SK-N-SH (cell line): ENCODE measurements at regions not wholly inside any gene's neighbourhood (a gene's known extent, or its start where the extent isn't known, plus 50 kb on each side); places are given as distances from the start of the nearest gene placed in this dataset.

Source experiments
- CTCF ChIA-PET: fragments of 300-600, 350-600 bp; formaldehyde crosslinking; extraction: SDS; loops from one replicate; lab custom pipeline; 2021; lab: Yijun Ruan, JAX
- POLR2A ChIA-PET: fragments of 350-600 bp; sonication (Branson Sonifier 250); formaldehyde crosslinking; extraction: SDS; loops from one replicate; lab custom pipeline; 2020; ENCODE audit warnings: antibody characterized with exemption, inconsistent platforms; lab: Yijun Ruan, JAX
- DNase-seq: peaks from one replicate; pipeline ENCODE4 v3.0.0; 2012
- H2AFZ ChIP-seq: fragments of 200-600 bp; sonication (generic); 2 replicates; pipeline ENCODE4 v1.8.1; 2016; ENCODE audit warnings: antibody characterized with exemption, mild to moderate bottlenecking, low read depth
- H3F3A ChIP-seq: fragments of 200-600 bp; sonication (generic); replicated peaks from 2 replicates; pipeline ENCODE3; 2016; ENCODE audit warnings: antibody characterized with exemption, mild to moderate bottlenecking; ENCODE audit not compliant: insufficient read depth
- H3K27ac ChIP-seq, 2 experiments: fragments of 200-500 bp in 1 of 2; fragments of 200-600 bp in 1 of 2; sonication (Bioruptor generic) in 1 of 2; sonication (generic), shearing (Covaris generic) in 1 of 2; 2 replicates each; pipeline versions ENCODE4 v1.5.1 to v1.6.1; 2014 to 2016; ENCODE audit warnings: low read depth in 2 of 2, inconsistent platforms in 1 of 2, low read length in 1 of 2, mild to moderate bottlenecking in 1 of 2, mixed read lengths in 1 of 2
- H3K27me3 ChIP-seq: fragments of 200-600 bp; sonication (generic), shearing (Covaris generic); 2 replicates; pipeline ENCODE4 v1.6.1; 2016; ENCODE audit warnings: mixed run types; ENCODE audit not compliant: insufficient read depth
- H3K36me3 ChIP-seq, 2 experiments: fragments of 200-500 bp in 1 of 2; fragments of 200-600 bp in 1 of 2; sonication (Bioruptor generic) in 1 of 2; sonication (generic) in 1 of 2; replicated peaks in 1 of 2; 2 replicates each; pipeline versions ENCODE3 to v1.5.1; 2014 to 2016; ENCODE audit warnings: low read length in 1 of 2, mild to moderate bottlenecking in 1 of 2; ENCODE audit not compliant: insufficient read depth in 2 of 2, control insufficient read depth in 1 of 2
- H3K4me1 ChIP-seq, 2 experiments: fragments of 200-500 bp in 1 of 2; fragments of 200-600 bp in 1 of 2; sonication (Bioruptor generic) in 1 of 2; sonication (generic), shearing (Covaris generic) in 1 of 2; 2 replicates each; pipeline versions ENCODE4 v1.5.1 to v1.6.1; 2014 to 2016; ENCODE audit warnings: low read depth in 1 of 2, low read length in 1 of 2, mixed run types in 1 of 2; ENCODE audit not compliant: insufficient read depth in 2 of 2, control insufficient read depth in 1 of 2
- H3K4me2 ChIP-seq: fragments of 200-600 bp; sonication (generic), shearing (Covaris generic); 2 replicates; pipeline ENCODE4 v1.6.1; 2017; ENCODE audit warnings: mixed run types
- H3K4me3 ChIP-seq, 2 experiments: fragments of 200-500 bp in 1 of 2; fragments of 200-600 bp in 1 of 2; sonication (Bioruptor generic) in 1 of 2; sonication (generic), shearing (Covaris generic) in 1 of 2; 2 replicates each; pipeline versions ENCODE4 v1.5.1 to v1.8.1; 2014 to 2016; ENCODE audit warnings: low read depth in 2 of 2, inconsistent platforms in 1 of 2, low read length in 1 of 2, mild to moderate bottlenecking in 1 of 2, mixed read lengths in 1 of 2, moderate library complexity in 1 of 2
- H3K79me2 ChIP-seq: fragments of 200-600 bp; sonication (generic); 2 replicates; pipeline ENCODE4 v1.8.1; 2017; ENCODE audit warnings: mild to moderate bottlenecking; ENCODE audit not compliant: insufficient read depth
- H3K9ac ChIP-seq: fragments of 200-600 bp; sonication (generic); 2 replicates; pipeline ENCODE4 v1.6.1; 2017; ENCODE audit warnings: mixed run types
- H3K9me2 ChIP-seq: fragments of 200-600 bp; sonication (generic); 2 replicates; pipeline ENCODE4 v1.6.1; 2017; ENCODE audit warnings: mixed run types
- H3K9me3 ChIP-seq: fragments of 200-600 bp; sonication (generic); 2 replicates; pipeline ENCODE4 v1.6.1; 2017; ENCODE audit warnings: mixed run types, mild to moderate bottlenecking, moderate library complexity
- H4K20me1 ChIP-seq: fragments of 200-600 bp; sonication (generic); 2 replicates; pipeline ENCODE4 v1.6.1; 2017; ENCODE audit warnings: mild to moderate bottlenecking, mixed run types; ENCODE audit not compliant: insufficient read depth
- ELF1 ChIP-seq: IDR thresholded peaks from 2 replicates; pipeline ENCODE4 v1.4.0; 2012
- EZH2phosphoT487 ChIP-seq: fragments of 200-600 bp; sonication (generic); IDR thresholded peaks from 2 replicates; pipeline ENCODE4 v1.6.1; 2017; ENCODE audit warnings: low read depth, mixed run types, mild to moderate bottlenecking, antibody characterized with exemption, moderate library complexity, borderline replicate concordance
- FOSL2 ChIP-seq: IDR thresholded peaks from 2 replicates; pipeline ENCODE4 v1.4.0; 2012; ENCODE audit warnings: low read depth, mild to moderate bottlenecking, moderate library complexity, borderline replicate concordance
- JUND ChIP-seq: IDR thresholded peaks from 2 replicates; pipeline ENCODE4 v1.4.0; 2012
- MXI1 ChIP-seq: IDR thresholded peaks from 2 replicates; pipeline ENCODE4 v1.6.1; 2012; ENCODE audit warnings: mild to moderate bottlenecking, low read depth, low read length, improper control_type of control experiment
- POLR2AphosphoS5 ChIP-seq: IDR thresholded peaks from 2 replicates; pipeline ENCODE4 v1.6.1; 2012; ENCODE audit warnings: low read depth, low read length
- RAD21 ChIP-seq: IDR thresholded peaks from 2 replicates; pipeline ENCODE4 v1.6.1; 2012; ENCODE audit warnings: mild to moderate bottlenecking, low read length
- RXRA ChIP-seq: IDR thresholded peaks from 2 replicates; pipeline ENCODE4 v1.4.0; 2012; ENCODE audit warnings: low read depth, mild to moderate bottlenecking, borderline replicate concordance
- SMC3 ChIP-seq: IDR thresholded peaks from 2 replicates; pipeline ENCODE4 v1.6.1; 2012; ENCODE audit warnings: low read depth, low read length, improper control_type of control experiment
- TAF1 ChIP-seq: IDR thresholded peaks from 2 replicates; pipeline ENCODE4 v1.6.1; 2012; ENCODE audit warnings: low read depth, mild to moderate bottlenecking, low read length, moderate library complexity, borderline replicate concordance
- TCF12 ChIP-seq: IDR thresholded peaks from 2 replicates; pipeline ENCODE4 v1.4.0; 2012
- WGBS: methylation state at CpG from one replicate; pipeline ENCODE4 v1.1.6; 2017; ENCODE audit warnings: low lambda C conversion rate; 5-methylcytosine and 5-hydroxymethylcytosine counted together
- TF ChIP-seq, protein P1 (sequence below): IDR thresholded peaks from 2 replicates; pipeline ENCODE4 v1.4.0; 2012; ENCODE audit warnings: low read depth, borderline replicate concordance
- TF ChIP-seq, protein P2 (sequence below): IDR thresholded peaks from 2 replicates; pipeline ENCODE4; 2012
- TF ChIP-seq, protein P3 (sequence below): fragments of 150-350 bp; IDR thresholded peaks from 2 replicates; pipeline ENCODE4 v1.6.1; 2016; ENCODE audit warnings: mild to moderate bottlenecking, low read depth, low read length
- TF ChIP-seq, protein P4 (sequence below): fragments of 200-600 bp; sonication (generic); IDR thresholded peaks from 2 replicates; pipeline ENCODE4 v1.6.1; 2017; ENCODE audit warnings: antibody characterized with exemption, mild to moderate bottlenecking, moderate library complexity

DNA sequence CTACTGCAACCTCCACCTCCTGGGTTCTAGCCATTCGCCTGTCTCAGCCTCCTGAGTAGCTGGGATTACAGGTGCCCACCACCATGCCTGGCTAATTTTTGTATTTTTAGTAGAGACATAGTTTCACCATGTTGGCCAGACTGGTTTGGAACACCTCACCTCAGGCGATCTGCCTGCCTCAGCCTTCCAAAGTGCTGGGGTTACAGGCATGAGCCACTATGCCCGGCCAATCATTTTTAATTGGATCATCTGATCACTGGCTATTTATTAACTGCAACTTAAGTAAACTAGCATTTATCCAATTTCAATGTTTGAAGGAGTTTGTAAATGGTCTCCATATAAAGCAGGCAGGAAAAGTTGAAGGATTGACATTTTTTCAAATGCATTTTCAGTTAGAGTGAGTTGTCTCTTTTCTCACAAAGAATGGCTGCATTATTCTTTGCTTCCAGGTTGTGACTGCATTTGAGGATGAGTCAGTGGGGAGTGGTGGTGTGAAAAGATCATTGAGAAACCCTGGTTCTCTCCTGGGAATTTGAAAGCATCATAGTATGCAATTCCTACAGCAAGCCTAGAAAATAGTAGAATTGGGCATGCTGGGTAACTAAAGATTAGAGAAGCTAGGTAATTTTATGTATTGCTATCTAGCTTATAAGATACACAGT lies 431.1 kb upstream of the ZEB2 start:
- no peaks in the 10 kb centered on the region for H3K79me2 ChIP-seq
- CTCF ChIA-PET: interaction anchor here (1.4 kb wide), 1 partner anchor 9 kb away, joined by 3 read pairs; no protein-coding TSS in a partner anchor
- WGBS: 91% methylated on average over 3 of the region's 3 CpGs
- no peak for TF ChIP-seq EZH2phosphoT487
- no peak for TF ChIP-seq ELF1
- TF ChIP-seq MXI1: no peak
- TF ChIP-seq, protein P1, sequence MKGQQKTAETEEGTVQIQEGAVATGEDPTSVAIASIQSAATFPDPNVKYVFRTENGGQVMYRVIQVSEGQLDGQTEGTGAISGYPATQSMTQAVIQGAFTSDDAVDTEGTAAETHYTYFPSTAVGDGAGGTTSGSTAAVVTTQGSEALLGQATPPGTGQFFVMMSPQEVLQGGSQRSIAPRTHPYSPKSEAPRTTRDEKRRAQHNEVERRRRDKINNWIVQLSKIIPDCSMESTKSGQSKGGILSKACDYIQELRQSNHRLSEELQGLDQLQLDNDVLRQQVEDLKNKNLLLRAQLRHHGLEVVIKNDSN: no peak
- TF ChIP-seq RAD21: no peak
- TF ChIP-seq FOSL2: peak; percentile 55; the same call in 1 of the 2 replicates
- peak; percentile 58 for TF ChIP-seq JUND
- no peak for TF ChIP-seq TCF12
- TF ChIP-seq, protein P2, sequence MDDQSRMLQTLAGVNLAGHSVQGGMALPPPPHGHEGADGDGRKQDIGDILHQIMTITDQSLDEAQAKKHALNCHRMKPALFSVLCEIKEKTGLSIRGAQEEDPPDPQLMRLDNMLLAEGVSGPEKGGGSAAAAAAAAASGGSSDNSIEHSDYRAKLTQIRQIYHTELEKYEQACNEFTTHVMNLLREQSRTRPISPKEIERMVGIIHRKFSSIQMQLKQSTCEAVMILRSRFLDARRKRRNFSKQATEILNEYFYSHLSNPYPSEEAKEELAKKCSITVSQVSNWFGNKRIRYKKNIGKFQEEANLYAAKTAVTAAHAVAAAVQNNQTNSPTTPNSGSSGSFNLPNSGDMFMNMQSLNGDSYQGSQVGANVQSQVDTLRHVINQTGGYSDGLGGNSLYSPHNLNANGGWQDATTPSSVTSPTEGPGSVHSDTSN: peak; percentile 30; the same call in 1 of the 2 replicates
- TF ChIP-seq RXRA: no peak
- TF ChIP-seq SMC3: no peak
- TF ChIP-seq, protein P3, sequence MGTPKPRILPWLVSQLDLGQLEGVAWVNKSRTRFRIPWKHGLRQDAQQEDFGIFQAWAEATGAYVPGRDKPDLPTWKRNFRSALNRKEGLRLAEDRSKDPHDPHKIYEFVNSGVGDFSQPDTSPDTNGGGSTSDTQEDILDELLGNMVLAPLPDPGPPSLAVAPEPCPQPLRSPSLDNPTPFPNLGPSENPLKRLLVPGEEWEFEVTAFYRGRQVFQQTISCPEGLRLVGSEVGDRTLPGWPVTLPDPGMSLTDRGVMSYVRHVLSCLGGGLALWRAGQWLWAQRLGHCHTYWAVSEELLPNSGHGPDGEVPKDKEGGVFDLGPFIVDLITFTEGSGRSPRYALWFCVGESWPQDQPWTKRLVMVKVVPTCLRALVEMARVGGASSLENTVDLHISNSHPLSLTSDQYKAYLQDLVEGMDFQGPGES: no peak
- no peak overlapping the region for H3K4me2 ChIP-seq
- H3K27me3 ChIP-seq: no peaks in the 10 kb centered on the region
- H3K9me2 ChIP-seq: no peaks in the 10 kb centered on the region
- peaks cover 0 to 13% of the 10 kb centered on the region in 2 experiments; a peak in 1 of 4 replicates for H3K4me1 ChIP-seq
- no peaks in the 10 kb centered on the region for H3F3A ChIP-seq
- H3K27ac ChIP-seq: peak overlapping the region in 1 of 2 experiments; percentile 83; a peak in 2 of 4 replicates
- peak overlapping the region; percentile 48 for H2AFZ ChIP-seq
- H4K20me1 ChIP-seq: no peaks in the 10 kb centered on the region
- POLR2A ChIA-PET: no interaction called here
- no peak for DNase-seq
- no peak overlapping the region for H3K4me3 ChIP-seq
- H3K9me3 ChIP-seq: no peaks in the 10 kb centered on the region
- peak overlapping the region; percentile 14; the same call in 1 of the 2 replicates for H3K9ac ChIP-seq
- no peaks in the 10 kb centered on the region for H3K36me3 ChIP-seq

DNA sequence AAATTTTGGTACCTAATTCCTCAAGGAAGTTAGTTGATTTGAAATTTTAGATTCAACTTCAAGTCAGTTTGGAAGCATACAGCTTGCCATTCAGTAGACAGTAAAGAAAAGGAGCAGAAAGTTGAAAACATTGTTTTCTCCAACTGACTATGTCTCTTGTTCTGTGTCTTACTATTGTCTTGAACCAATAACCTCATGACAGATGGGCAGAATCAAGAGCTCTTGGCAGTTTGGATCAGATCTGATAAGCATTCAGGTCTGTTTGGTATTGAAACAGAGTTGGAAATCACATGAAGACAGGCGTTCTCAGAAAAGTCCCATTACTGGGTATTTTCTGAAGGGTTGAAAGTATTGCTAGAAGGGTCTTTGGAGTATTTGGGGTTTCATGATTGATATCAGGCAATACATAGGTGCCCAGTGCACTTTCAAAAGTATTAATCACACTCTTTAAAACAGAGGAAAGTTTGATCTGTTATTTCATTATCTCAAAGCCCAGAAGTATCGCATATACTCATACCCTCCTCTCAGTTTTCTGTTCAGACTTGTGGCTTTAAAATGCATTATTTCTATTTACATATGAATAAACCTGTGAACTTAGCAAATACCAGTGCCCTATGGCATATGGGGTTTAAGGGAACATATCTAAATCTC lies 428.4 kb upstream of the ZEB2 start:
- Histone ChIP-seq H3K4me3 (no peak overlapping the region), H3K27ac (no peak overlapping the region; a peak in 1 of 4 replicates), H3K4me2 (no peak overlapping the region), H3K9me2 (no peaks in the 10 kb centered on the region), H4K20me1 (no peaks in the 10 kb centered on the region), H3F3A (peaks cover 16% of the 10 kb centered on the region), H3K27me3 (no peaks in the 10 kb centered on the region), H3K36me3 (no peaks in the 10 kb centered on the region), H3K9ac (no peak overlapping the region), H3K9me3 (no peaks in the 10 kb centered on the region), H3K79me2 (no peaks in the 10 kb centered on the region), H2AFZ (no peak overlapping the region), H3K4me1 (peaks cover 0 to 29% of the 10 kb centered on the region in 2 experiments; a peak in 3 of 4 replicates)
- POLR2A ChIA-PET: no interaction called here
- TF ChIP-seq RXRA (no peak), TAF1 (no peak), POLR2AphosphoS5 (no peak), ELF1 (no peak)
- TF ChIP-seq, protein P4, sequence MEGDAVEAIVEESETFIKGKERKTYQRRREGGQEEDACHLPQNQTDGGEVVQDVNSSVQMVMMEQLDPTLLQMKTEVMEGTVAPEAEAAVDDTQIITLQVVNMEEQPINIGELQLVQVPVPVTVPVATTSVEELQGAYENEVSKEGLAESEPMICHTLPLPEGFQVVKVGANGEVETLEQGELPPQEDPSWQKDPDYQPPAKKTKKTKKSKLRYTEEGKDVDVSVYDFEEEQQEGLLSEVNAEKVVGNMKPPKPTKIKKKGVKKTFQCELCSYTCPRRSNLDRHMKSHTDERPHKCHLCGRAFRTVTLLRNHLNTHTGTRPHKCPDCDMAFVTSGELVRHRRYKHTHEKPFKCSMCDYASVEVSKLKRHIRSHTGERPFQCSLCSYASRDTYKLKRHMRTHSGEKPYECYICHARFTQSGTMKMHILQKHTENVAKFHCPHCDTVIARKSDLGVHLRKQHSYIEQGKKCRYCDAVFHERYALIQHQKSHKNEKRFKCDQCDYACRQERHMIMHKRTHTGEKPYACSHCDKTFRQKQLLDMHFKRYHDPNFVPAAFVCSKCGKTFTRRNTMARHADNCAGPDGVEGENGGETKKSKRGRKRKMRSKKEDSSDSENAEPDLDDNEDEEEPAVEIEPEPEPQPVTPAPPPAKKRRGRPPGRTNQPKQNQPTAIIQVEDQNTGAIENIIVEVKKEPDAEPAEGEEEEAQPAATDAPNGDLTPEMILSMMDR: no peak
- 79% methylated on average over 2 of the region's 2 CpGs for WGBS
- CTCF ChIA-PET: no interaction called here
- no peak for DNase-seq
